GM18909 (cell line): ENCODE measurements at regions not wholly inside any gene's neighbourhood (a gene's known extent, or its start where the extent isn't known, plus 50 kb on each side); places are given as distances from the start of the nearest gene placed in this dataset.
"Not testable (repeated sequence)": the region's sequence is repeated elsewhere in the genome, so short reads cannot be mapped to it uniquely, and the experiment has no call there.

Experiments
- ATAC-seq: cut with Tn5 transposase; IDR thresholded peaks from one replicate; pipeline ENCODE4 v1.9.1; 2021; ENCODE audit warnings: mild to moderate bottlenecking; ENCODE audit not compliant: unreplicated experiment, poor library complexity

DNA sequence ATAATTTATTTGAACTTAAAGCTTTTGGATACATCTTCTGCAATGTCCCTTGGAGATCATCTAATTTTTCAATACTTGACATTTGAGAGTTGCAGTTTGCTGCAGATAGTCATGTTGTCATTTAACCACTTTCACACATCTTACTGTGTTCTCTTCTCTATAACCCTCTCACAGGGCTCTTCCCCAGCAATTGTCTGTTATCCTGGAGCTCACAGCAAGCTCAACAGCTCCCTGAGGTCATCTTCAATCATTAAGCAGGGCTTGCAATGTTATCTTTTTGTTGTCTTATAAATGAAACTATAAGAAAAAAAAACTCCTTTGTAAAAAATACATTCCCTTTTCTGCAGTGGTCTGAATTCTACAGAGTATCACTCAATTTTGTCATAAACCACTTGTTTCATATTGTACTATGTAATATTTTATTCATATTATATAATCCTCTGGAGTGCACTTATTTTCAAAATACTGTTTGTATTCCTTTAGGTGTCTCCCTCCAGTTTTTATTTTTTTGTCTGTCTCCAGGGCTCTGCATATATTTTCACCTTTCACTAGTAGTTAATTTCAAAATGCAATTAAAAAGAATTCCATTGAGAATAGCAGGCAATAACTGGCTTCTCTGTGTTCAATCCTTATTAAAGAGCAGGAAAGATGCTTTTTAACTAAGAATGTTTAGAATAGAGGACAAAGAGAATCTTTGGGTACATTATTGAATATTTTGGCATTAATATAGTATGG lies 106.3 kb upstream of the ARSJ start:
- no peak for ATAC-seq

DNA sequence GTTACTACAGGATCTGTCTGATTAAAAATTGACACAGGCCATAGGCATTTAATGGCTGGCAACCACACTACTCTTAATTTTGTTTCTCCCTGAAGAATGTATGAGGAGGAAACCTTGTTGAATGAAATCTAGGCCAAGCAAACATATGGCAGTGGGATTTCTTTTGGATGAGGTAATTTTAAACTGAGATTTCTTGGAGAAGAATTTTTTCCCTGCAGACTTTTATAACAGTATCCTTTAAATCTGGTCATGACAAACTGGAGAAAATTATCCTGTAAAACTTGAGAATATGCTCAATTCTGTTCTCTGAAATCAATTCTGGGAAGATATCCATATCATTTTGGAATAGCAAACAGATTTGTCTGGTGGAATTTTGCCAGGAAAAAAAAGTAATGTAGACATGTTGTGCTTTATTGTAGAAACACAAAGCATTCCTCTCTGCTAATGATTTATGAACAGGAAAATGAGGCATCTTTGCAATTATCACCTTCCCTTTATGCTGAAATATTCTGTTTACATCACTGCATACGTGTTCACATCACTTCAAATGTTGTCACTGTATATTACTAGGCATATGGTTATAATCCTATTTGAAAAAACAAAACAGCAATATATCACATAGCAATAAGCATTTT lies 108.3 kb upstream of the ARSJ start:
- ATAC-seq: no peak

DNA sequence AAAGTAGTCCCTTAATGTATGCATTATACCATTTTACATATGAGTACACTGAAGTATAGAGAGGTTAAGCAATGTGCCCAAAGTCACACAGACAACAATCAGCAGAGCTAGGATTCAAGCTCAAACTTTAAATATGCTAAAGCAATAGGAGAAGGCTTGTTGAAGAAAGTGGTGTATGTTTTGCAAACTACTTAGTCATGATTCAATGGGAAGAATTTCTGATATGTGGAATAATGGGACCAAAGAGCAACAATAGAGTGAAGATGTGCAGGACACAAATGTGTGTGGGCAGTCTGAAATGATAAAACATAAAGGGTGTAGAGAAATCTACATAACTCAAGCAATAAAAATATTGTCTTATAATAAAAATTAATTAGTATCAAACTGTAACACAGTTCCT lies 109.0 kb upstream of the ARSJ start:
- ATAC-seq: no peak

DNA sequence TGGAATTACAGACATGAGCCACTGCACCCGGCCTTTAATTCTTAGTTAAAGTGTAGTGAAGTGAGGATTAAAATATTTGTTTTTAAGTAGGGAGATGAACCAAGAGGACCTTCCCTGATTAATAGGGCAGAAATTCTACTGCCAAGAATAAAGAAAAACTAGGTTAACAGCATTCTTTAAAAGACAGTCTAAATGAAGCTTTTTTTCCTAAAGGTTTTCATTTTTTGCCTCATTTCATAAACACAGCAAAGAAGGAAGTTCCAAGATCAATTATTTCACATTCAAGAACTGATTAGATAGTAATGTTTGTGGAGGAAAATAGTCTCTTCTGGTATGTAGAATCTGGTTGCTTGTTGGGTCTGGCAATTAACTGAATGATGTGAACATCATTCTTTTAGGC lies 112.1 kb upstream of the ARSJ start:
- no peak for ATAC-seq

DNA sequence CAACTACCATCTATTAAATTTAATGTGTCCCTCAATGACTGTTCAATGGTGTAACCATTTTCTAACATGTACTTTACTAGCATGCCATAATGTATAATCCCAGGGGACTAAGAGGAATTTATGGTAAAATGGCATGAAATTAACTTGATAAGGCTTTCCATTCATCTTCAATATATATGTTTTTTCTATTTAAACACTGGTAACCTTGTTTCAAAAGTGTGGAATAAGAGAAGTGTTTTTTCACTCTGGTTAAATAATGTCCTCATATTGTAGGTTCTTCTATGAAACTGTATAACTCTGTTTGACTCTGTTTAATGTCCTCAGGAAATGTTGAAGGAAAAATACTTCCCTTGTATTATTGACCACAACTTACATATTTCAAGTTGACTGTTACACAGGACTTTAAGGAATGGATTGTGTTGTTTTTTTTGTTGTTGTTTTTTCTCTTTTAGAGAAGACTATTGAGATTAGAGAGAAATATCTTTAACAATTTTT lies 113.8 kb upstream of the ARSJ start:
- ATAC-seq: no peak

DNA sequence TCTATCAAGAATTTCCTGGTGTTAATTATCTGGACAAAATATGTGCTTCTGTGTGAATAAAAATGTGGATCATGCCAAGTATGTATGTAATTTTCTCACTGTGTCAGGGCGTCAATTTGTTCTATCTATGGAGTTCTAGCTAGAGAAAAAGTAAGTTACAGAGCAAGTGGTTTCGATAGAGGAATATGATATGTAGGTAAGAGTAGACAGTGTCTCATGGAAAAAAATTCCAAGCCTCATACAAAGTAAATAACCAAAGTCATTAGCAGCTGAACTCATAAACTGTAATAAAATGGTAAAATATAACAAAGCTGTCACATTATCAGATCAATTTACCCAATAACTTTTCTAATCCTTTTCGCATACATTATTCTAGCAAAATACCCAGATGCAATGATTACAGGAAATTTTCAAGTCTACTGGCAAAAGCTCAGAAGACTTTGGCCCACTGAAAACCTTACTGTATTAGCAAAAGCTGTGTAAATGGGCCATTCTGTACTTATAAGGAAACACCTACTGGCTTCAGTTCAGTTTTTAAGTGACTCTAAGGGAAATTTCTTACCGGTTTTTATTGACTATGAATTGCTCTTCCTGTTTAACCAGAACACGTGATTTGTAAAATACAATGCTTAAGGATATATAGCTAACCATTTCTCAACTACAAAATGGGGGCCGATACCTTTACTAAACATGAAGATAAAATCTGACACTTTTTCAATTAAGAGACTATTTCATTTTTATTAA lies 121.0 kb upstream of the ARSJ start:
- ATAC-seq: no peak

DNA sequence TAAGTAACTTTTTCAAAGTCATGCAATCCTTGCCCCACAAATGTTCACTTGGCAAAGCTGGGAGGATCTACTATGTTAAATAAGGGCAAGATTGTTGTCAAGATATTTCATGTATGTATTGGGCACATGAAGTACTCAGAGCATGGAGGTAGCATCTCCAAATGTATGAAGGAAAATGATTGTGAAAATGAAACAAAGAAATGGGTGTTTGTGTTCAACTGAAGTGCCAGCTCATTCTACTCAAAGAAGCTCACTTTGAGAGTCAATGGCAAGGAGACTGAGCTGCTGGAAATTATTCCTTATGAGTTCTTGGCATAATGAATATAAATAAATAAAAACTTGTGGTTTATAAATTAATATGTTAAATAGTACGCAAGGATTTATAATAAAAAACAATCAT lies 124.5 kb upstream of the ARSJ start:
- ATAC-seq: no peak

DNA sequence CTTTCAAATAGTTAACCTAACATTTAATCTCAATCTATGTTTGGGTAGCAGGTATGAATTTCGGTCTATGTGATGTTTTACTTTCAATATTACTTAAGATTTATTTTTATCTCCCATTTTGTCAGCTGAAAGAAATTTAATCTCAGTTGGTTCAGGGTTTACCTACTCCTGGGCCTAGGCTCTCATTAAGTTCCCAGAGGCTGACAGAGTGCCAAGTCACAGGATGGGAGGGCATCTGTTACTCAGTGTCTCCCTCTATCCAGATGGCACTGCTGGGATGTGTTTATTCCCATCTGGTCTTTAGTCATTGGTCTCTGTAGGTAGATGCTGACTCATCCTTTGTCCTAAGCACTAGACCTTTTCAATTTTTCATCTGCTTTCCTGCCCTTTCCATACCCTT lies 129.4 kb upstream of the ARSJ start:
- ATAC-seq: no peak

DNA sequence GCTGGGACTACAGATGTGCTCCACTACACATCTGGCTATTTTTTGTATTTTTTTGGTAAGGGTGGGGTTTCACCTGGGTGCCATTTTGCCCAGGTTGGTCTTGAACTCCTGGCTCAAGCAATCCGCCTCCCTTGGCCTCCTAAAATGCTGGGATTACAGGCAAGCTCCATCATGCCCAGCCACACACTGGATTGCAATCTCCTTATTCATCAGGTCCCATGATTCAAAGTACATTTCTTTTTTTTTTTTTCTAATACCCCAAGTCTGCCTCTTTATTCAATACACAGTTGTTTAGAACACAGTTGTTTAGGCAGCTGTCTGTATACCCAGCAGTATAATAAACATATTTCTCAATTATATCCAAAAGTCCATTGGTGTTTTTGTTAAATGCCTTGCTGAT lies 130.3 kb upstream of the ARSJ start:
- ATAC-seq: no peak

DNA sequence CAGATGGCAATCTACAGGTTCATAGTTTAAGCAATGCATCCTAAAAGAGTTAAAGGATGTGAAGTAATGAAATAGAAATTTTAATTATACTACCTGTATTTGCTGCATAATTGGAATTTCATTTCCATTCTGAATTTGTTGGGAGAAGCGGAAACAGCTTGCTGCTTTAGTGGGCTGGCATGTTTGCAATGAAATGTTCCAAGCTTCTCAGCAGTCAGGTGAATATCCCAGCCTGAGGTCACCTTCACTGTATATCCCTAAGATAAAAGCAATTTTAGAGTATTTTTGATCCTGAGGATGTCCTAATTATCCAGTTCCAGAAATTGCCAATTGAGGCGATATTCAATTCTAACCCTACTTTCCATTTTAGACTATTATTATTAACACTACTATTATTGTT lies 136.1 kb upstream of the ARSJ start:
- ATAC-seq: no peak

DNA sequence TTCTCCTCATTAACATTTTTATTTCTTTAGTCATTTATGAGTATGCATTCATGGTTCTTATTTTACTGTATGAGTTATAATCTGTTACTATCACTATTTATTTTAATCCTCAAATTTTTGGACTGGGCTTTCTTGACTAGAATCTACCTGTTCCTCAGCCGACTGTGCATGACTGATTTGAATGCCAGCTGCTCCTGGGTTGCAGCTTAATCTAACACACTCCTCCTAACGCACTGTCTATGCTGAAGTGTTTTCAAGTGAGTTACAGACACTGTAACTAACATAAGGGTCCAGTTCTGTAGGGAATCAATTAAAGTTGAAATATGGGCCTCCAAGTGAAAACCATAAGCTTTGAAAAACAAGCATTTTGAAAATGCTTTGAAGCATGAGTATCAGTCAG lies 137.4 kb upstream of the ARSJ start:
- ATAC-seq: no peak

DNA sequence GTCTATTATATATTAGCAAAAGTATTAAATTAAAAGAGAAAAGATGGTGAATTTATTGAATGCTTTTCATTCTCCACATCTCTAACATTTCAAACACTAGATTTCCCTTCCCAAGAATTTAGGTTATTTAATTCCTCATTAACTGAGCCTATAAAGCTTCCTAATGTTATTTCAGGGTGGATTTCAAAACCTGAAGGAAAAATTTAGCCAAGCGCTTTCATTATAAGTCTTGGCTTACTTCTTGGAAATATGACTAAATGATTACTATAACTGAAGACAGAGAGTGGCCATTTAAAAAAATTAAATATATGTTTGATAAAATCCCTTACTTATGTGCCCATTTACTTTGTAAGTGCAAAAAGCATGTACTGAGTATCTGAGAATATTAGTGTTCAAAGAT lies 141.8 kb upstream of the ARSJ start:
- no peak for ATAC-seq

DNA sequence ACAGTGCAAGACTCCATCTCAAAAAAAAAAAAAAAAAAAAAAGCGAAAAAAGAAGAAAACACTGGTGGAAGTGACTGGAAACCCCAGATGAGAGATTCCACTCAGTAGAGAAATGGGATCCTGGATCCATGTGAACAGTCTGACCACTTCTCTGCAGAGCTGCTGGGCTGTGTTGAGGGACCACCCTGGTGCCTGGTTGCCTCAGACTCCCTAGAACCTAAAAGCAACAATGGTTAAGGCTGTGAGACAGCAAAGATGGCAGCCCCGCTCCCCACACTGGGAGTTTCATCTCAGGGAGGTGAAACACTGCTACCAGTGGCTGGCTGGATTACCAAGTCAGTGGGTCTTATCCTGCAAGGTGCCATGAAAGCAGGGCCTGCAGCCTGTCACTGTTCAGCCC lies 152.8 kb upstream of the ARSJ start:
- ATAC-seq: no peak

DNA sequence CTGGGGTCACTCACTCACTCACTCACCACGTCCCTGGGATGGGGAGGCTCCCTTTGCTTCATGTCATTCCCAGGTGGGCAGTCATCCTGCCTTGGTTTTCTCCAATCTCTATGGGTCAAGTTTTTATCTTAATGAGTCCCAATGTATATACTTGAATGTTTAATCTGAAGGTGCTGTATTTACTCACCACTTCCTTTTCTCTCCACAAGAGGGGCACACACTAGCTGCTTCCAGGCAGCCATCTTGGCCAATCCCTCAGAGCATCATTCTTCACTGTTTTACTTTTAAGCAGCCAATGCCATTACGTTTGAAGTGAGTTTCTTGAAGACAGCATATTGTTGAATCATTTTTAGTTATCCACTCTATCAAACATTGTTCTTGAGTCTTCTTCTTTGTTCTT lies 153.4 kb upstream of the ARSJ start:
- ATAC-seq: peak; percentile 79

DNA sequence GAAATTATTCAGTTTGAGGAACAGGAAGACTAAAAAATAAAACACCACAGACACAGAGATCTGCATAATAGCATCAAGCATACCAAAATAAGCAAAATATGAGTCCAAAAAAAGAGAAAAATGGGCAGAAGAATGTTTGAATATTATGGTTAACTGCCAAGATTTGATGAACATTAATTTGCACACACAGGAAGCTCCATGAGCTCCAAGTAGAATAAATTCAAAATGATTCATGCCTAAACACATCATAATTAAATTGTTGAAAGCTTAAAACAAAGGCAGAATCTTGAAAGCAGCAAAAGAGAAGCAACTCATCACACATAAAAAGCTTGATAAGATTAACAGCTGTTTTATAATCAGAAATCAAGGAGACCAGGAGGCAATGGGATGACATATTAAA lies 156.6 kb upstream of the ARSJ start:
- no peak for ATAC-seq

DNA sequence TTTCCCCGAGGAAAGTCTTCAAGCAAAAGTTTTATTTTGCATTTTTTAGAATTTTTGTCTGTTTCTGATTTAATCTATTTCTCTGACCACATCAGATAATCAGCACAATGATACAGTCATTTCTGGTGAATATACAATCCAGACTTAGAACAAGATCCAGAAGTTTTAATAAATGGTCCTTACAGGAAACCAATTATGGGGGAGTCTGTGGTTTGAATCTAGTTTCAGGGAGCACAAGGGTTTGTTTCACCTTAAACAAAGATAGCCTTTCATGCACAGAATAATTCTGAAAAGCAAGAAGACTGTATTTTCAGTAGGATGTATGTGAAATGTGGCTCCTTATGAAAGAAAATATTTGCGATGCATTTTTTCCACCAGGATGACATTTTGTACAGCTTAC lies 158.5 kb upstream of the ARSJ start:
- no peak for ATAC-seq

DNA sequence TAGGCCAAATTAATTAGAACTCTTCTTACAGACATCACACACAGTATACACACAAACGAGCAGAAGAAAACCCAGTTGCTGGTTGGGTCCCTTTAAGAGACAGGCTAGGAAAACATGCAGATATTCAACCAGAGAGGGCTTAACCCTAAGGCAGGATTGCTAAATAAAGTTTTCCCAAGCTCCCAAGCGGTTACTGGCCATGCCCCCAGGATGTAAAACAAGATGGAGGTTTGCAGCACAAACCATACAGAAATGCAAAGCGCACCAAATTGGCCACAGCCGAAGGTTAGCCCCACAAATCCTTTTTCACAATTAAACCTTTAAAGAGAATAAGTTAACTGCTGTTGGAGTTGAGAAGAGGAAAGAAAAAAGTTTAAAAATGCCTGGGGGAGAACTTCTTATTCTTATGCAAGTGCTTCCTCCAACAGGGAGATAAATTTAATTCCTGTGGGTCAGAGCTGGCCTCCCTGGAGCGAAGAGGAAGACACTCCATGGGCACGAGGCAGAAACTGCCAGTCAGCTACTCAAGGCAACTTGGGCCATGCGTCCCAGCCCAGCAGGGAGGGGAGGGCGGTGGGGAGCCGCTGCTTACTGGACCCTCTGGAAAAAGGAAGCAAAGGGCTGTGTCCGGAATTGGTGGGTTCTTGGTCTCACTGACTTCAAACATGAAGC lies 167.6 kb upstream of the ARSJ start:
- ATAC-seq: no peak

DNA sequence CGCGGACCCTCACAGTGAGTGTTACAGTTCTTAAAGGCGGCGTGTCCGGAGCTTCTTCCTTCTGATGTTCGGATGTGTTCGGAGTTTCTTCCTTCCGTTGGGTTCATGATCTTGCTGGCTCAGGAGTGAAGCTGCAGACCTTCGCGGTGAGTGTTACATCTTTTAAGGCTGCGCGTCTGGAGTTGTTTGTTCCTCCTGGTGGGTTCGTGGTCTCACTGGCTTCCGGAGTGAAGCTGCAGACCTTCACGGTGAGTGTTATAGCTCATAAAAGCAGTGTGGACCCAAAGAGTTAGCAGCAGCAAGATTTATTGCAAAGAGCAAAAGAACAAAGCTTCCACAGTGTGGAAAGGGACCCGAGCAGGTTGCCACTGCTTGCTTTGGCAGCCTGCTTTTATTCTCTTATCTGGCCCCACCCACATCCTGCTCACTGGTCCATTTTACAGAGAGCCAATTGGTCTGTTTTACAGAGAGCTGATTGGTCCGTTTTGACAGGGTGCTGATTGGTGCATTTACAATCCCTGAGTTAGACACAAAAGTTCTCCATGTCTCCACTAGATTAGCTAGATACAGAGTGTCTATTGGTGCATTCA lies 168.3 kb upstream of the ARSJ start:
- ATAC-seq: not testable (repeated sequence)

DNA sequence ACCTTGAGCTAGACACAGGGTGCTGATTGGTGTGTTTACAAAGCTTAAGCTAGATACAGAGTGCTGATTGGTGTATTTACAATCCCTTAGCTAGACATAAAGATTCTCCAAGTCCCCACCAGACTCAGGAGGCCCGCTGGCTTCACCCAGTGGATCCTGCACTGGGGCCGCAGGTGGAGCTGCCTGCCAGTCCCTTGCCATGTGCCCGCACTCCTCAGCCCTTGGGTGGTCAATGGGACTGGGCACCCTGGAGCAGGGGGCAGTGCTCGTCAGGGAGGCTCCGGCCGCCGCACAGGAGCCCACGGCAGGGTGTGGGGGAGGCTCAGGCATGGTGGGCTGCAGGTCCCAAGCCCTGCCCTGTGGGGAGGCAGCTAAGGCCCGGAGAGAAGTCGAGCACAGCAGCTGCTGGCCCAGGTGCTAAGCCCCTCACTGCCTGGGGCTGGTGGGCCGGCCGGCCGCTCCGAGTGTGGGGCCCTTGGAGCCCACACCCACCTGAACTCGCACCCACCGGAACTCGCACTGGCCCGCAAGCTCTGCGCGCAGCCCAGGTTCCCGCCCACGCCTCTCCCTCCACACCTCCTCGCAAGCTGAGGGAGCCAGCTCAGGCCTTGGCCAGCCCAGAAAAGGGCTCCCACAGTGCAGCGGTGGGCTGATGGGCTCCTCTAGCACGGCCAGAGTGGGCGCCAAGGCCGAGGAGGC lies 169.1 kb upstream of the ARSJ start:
- not testable (repeated sequence) for ATAC-seq

DNA sequence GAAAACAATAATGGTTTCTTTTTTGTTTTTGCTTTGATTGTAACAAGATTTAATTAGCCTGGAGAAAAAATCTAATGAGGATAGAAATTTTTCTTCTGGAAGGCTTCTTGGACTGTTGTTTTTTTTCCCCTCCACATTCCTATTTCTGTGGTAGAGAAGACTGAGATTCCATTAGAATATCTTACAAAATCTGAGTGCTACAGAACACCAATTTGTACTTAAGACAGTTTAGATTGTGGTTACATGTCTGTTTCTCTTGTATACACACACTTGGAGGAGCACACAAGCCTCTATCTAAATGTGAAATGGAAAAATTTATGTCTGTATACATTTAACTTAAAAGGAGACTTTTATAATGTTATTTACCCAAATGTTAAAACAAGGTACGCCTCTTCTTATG lies 176.9 kb upstream of the ARSJ start:
- no peak for ATAC-seq
